ENCODE measurements at regions not wholly inside any gene's neighbourhood (a gene's known extent, or its start where the extent isn't known, plus 50 kb on each side); places are given as distances from the start of the nearest gene placed in this dataset.

DNA sequence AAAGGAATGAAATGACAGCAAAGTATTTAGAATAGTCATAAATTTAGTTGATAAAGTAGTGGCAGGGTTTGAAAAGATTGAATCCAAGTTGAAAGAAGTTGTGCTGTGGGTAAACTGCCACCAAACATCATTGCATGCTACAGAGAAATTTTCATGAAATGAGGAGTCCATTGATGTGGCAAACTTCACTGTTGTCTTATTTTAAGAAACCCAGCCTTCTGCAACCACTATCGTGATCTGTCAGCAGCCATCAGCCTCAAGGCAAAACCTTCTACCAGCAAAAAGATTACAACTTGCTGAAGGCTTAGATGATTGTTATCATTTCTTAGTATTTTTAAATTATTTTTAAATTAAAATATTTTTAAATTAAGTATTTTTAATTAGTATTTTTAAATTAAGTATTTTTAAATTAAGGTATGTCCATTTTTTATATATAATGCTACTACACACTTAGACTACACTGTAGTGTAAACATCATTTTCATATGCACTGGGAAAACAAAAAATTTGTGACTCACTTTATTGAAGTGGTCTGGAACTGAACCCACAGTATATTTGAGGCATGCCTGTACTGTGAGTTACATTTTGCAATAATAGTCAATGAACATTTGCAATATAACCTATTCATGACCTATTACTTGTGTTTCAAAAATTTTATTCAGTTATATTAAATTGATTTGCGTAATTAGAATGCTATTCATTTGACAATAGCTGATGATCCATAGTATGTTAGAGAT is 67.2 kb upstream of the SYT1 start:
- Histone ChIP-seq H3K36me3 (ENCODE audit: control insufficient read depth in 2 of 2, insufficient read depth in 1 of 2, low read length in 2 of 2) (no peaks in the 10 kb centered on the region), H3K27ac (ENCODE audit: extremely low read depth, low read depth, low read length) (no peak overlapping the region), H3K9me3 (ENCODE audit: control insufficient read depth, insufficient read depth, low read depth, low read length) (no peaks in the 10 kb centered on the region), H3K4me1 (ENCODE audit: control insufficient read depth, insufficient read depth, low read length) (no peaks in the 10 kb centered on the region), H3K4me3 (ENCODE audit: low read depth, low read length) (no peak overlapping the region)
- ChIA-PET POLR2A (no interaction called here), CTCF (no interaction called here)
- TF ChIP-seq ZNF664 (tag by site-specific recombination; IDR thresholded peaks at IDR 0.05): no peak
- TF ChIP-seq, protein P1, sequence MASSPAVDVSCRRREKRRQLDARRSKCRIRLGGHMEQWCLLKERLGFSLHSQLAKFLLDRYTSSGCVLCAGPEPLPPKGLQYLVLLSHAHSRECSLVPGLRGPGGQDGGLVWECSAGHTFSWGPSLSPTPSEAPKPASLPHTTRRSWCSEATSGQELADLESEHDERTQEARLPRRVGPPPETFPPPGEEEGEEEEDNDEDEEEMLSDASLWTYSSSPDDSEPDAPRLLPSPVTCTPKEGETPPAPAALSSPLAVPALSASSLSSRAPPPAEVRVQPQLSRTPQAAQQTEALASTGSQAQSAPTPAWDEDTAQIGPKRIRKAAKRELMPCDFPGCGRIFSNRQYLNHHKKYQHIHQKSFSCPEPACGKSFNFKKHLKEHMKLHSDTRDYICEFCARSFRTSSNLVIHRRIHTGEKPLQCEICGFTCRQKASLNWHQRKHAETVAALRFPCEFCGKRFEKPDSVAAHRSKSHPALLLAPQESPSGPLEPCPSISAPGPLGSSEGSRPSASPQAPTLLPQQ (tag by site-specific recombination; IDR thresholded peaks at IDR 0.05): no peak
- no peak for TF ChIP-seq ZNF16 (tag by site-specific recombination; IDR thresholded peaks at IDR 0.05; ENCODE audit: low read depth)
- no peak for TF ChIP-seq ZNF146 (tag by site-specific recombination; IDR thresholded peaks at IDR 0.05)
- no peak for TF ChIP-seq MEIS1 (CRISPR knock-in tag; IDR thresholded peaks at IDR 0.05; ENCODE audit: borderline replicate concordance)
- TF ChIP-seq, protein P2, sequence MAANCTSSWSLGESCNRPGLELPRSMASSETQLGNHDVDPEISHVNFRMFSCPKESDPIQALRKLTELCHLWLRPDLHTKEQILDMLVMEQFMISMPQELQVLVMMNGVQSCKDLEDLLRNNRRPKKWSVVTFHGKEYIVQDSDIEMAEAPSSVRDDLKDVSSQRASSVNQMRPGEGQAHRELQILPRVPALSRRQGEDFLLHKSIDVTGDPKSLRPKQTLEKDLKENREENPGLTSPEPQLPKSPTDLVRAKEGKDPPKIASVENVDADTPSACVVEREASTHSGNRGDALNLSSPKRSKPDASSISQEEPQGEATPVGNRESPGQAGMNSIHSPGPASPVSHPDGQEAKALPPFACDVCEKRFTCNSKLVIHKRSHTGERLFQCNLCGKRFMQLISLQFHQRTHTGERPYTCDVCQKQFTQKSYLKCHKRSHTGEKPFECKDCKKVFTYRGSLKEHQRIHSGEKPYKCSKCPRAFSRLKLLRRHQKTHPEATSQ (tag by site-specific recombination; IDR thresholded peaks at IDR 0.05): no peak
- TF ChIP-seq ZNF292 (tag by site-specific recombination; IDR thresholded peaks at IDR 0.05; ENCODE audit: borderline replicate concordance, low read depth): no peak
- TF ChIP-seq, protein P3, sequence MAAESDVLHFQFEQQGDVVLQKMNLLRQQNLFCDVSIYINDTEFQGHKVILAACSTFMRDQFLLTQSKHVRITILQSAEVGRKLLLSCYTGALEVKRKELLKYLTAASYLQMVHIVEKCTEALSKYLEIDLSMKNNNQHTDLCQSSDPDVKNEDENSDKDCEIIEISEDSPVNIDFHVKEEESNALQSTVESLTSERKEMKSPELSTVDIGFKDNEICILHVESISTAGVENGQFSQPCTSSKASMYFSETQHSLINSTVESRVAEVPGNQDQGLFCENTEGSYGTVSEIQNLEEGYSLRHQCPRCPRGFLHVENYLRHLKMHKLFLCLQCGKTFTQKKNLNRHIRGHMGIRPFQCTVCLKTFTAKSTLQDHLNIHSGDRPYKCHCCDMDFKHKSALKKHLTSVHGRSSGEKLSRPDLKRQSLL (tag by site-specific recombination; IDR thresholded peaks at IDR 0.05): no peak
- TF ChIP-seq KLF8 (tag by site-specific recombination; IDR thresholded peaks at IDR 0.05): no peak
- no peak for TF ChIP-seq ZNF23 (tag by site-specific recombination; IDR thresholded peaks at IDR 0.05; ENCODE audit: borderline replicate concordance)
- TF ChIP-seq, protein P4, sequence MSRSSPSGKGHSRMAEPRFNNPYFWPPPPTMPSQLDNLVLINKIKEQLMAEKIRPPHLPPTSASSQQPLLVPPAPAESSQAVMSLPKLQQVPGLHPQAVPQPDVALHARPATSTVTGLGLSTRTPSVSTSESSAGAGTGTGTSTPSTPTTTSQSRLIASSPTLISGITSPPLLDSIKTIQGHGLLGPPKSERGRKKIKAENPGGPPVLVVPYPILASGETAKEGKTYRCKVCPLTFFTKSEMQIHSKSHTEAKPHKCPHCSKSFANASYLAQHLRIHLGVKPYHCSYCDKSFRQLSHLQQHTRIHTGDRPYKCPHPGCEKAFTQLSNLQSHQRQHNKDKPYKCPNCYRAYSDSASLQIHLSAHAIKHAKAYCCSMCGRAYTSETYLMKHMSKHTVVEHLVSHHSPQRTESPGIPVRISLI (tag by site-specific recombination; IDR thresholded peaks at IDR 0.05): no peak
- no peak for TF ChIP-seq ZNF843 (tag by site-specific recombination; IDR thresholded peaks at IDR 0.05)
- no peak for TF ChIP-seq EGR2 (tag by site-specific recombination; IDR thresholded peaks at IDR 0.05; ENCODE audit: low read depth)
- TF ChIP-seq ZNF274 (IDR thresholded peaks at IDR 0.05; ENCODE audit: low read length): no peak
- no peak for TF ChIP-seq ZNF274 (tag by site-specific recombination; IDR thresholded peaks at IDR 0.05; ENCODE audit: borderline replicate concordance)
- TF ChIP-seq GLI2 (tag by site-specific recombination; IDR thresholded peaks at IDR 0.05; ENCODE audit: borderline replicate concordance, low read depth): no peak
- no peak for TF ChIP-seq ZNF621 (tag by site-specific recombination; IDR thresholded peaks at IDR 0.05)
- TF ChIP-seq, protein P5, sequence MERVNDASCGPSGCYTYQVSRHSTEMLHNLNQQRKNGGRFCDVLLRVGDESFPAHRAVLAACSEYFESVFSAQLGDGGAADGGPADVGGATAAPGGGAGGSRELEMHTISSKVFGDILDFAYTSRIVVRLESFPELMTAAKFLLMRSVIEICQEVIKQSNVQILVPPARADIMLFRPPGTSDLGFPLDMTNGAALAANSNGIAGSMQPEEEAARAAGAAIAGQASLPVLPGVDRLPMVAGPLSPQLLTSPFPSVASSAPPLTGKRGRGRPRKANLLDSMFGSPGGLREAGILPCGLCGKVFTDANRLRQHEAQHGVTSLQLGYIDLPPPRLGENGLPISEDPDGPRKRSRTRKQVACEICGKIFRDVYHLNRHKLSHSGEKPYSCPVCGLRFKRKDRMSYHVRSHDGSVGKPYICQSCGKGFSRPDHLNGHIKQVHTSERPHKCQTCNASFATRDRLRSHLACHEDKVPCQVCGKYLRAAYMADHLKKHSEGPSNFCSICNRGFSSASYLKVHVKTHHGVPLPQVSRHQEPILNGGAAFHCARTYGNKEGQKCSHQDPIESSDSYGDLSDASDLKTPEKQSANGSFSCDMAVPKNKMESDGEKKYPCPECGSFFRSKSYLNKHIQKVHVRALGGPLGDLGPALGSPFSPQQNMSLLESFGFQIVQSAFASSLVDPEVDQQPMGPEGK (tag by site-specific recombination; IDR thresholded peaks at IDR 0.05): no peak
- TF ChIP-seq ZNF394 (tag by site-specific recombination; IDR thresholded peaks at IDR 0.05; ENCODE audit: borderline replicate concordance): no peak
- no peak for TF ChIP-seq ZNF248 (tag by site-specific recombination; IDR thresholded peaks at IDR 0.05)

Measured in HEK293 (cell line).